ENCODE measurements at regions not wholly inside any gene's neighbourhood (a gene's known extent, or its start where the extent isn't known, plus 50 kb on each side); places are given as distances from the start of the nearest gene placed in this dataset.
A peak's percentile ranks its signal among the peaks of the same experiment; 100 is the strongest.
"Not testable (repeated sequence)": the region's sequence is repeated elsewhere in the genome, so short reads cannot be mapped to it uniquely, and the experiment has no call there.

DNA sequence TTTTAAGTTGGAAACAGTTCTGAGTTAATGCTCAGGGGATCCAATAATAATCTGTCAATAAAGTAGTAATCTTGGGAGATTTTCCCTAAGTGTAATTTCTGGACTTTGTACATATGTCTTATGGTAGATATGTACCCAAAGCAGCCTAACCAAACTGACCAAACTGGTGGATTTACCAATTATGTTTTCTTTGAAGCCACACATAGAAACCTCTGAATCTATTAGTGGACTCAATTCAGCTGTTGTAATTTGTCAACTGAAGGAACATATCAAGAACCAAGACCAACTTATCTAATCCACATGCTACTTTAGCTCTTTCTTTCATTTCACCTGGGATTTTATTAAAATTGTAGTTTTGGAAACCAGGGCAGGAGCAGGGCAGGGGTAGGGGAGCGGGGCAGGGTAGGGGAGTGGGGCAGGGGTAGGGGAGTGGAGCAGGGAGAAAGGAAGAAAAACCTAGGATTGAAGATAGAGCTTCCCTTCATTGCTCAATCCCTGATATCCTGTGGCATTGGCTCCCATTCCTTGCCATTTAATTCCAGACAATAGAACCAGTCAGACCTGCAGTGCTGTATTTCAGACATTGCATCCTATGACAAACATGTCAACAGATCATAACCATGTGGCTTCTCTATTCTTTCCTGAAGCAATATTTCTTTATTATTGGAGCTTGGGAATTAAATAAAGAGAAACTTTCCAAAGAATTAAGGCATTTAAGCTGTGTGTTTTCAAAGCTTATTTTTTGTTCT, 101.8 kb downstream of the NFKBIZ start:
- DNase-seq: no peak

DNA sequence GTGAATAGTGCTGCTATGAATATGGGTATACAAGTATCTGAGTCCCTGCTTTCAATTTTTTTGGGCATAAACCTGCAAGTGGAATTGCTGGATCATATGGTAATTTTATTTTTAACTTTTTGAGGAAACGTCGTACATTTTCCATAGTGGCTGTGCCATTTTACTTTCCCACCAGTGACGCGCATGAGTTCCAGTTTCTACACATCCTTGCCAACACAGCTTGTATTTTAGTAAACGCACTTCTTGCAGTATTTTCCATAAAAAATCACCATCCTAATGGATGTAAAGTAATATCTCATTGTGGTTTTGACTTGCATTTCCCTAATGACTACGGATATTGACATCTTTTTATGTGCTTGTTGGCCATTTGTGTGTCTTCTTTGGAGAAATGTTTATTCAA, 105.0 kb downstream of the NFKBIZ start:
- no peak for DNase-seq

DNA sequence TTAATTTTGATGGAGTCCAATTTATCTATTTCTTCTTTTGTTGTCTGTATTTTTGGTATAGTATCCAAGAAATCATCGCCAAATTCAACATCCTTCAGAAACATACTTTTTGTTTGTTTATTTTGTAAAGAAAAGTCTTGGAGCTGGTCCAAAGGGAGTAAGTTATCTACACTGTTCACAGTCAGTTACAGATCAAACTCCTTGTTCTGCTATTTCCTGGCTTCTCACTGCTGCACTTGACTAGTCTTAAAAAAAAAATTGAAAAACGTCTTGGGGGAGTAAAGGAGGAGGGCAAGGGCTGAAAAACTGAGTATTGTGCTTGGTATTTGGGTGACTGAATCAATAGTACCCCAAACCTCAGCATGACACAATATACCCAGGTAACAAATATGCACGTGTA, 105.6 kb downstream of the NFKBIZ start:
- DNase-seq: no peak

DNA sequence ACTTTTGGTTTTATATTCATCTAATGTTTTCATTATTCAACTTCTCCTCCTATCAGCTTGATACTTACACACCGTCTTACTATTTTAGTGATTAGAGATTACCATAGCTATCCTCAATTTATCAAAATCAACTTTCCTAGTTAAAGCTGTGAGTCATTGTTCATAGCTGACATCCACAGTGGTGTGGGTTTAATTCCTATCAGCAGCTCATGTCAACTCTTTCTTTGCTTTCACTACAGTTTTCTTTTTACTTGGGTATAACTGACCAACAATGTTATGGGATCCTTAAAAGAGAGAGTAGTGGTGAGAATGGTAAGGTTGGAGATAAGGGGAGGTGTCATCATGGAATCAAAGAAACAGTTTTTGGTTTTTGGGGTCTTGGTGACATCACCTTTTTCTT, 112.7 kb downstream of the NFKBIZ start:
- DNase-seq: no peak

DNA sequence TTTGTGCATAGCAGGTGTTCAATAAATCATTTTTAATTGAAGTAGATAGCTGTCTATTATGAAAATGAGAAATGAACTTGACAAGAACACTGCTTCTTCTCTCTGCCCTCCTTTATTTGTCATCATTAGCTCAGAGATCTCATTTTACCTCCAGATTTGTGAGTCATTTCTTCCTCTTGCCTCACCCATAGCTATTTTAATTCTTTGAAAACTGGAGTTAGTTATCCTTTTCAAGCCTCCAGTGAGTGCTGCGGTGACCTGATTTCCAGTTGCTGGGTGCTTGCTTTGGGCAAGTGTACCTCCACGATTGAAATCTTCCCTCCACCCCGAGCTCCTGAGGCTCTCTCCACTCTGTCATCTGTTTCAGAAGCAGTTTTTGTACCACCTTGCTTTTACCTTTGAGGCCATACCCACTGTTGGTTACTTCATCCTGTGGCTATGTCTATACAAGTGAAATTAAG, 114.6 kb downstream of the NFKBIZ start:
- DNase-seq: peak; percentile 30

DNA sequence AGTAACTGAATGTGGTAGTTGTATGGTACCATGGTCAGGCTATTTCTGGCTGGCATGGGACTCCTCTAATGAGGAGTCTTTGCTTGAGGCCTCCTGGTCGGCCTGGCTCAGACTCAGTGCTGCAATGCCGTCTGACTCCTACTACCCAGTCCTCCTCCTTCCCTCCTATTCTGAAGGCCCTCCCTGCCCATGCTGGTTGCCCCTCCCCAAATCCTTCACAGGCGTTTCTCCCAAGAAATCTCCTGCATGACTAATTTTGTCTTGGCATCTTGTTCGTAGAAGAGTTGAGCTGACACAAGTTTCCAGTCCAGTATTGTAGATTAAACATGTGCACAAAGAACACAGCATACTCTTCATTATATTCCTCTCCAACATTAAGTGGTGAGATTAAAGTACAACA, 115.5 kb downstream of the NFKBIZ start:
- DNase-seq: no peak

DNA sequence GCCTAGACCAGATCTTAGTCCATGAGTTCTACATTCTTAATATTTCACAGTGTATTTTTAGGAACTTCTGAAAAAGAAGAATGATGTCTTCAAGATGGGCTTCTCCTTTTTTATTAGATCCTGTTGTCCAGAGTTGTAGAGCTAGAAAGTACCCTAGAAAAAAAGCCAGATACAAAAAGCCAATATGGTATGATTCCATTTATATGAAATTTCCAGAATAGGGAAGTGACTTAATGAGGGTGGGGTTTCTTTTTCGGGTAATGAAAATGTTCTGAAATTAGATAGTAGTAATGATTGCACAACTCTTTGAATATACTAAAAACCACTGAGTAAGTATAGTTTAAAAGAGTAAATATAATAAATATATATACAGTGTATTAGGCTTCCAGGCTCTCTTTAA, 116.9 kb downstream of the NFKBIZ start:
- no peak for DNase-seq

DNA sequence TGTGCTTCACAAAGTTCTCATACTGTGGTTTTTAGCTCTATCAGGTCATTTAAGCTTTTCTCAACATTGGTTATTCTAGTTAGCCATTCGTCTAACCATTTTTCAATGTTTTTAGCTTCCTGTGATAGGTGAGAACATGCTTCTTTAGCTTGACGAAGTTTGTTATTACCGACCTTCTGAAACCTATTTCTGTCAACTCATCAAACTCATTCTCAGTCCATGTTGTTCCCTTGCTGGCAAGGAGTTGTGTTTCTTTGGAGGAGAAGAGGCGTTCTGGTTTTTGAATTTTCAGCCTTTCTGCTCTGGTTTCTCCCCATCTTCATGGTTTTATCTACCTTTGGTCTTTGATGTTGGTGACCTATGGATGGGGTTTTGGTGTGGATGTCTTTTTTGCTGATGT, 120.9 kb downstream of the NFKBIZ start:
- no peak for DNase-seq

DNA sequence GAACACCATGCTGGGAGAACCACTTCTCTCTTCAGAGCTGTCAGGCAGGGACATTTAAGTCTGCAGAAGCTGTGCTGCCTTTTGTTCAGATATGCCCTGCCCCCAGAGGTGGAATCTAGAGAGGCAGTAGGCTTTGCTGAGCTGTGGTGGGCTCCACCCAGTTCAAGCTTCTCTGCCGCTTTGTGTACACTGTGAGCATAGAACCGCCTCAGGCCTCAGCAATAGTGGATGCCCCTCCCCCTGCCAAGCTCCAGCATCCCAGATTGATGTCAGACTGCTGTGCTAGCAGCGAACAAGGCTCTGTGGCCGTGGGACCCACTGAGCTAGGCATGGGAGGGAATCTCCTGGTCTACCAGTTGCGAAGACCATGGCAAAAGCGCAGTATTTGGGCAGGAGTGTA, 121.6 kb downstream of the NFKBIZ start:
- no peak for DNase-seq

DNA sequence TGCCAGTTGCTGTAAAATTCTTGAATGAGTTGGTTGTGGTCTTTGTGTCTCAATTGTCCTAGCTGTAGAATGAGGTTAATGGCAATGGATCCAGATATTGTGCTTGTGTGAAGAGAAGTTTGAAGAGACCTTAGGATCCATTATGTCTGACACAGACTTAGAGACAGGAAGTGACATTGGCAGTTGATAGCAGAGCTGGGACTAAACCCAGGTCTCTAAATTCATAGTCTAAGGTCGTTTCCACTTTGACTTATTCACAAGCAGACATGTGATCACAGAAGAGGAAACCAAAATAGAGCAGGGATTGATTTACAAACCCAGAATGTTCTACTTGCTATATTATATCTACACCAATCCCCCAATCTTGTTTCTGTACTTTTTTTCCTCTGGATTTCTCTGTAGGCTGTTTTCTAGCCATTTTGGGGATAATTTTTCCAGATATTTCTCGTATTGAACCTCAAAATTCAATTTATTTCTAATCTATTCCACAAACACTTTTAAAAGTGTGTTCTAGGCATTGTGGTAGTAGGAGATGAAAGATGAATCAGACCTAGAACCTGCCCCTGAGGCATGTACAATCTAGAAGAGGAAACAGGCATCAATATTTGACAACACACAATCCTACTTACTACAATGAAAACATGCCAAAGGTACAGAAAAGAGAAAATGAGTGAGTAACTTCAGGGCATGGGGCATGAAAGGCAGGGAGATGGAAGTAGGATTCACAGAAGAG, 123.3 kb downstream of the NFKBIZ start:
- DNase-seq: no peak

DNA sequence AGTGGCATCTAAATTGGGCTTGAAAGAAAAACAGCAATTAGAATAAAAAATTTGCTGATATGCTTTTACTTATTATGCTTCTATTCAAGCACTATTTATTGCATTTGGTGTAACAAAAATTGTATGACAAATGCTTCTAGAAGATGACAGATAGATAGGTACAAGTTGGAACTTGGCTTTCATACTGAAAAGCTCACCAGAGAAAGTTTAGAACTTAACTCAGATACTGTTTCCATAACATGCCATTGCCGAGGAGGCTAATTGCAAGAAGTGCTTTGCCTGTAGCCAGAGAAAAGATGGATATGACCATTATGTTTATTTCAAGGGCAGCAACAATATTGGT, 123.8 kb downstream of the NFKBIZ start:
- no peak for DNase-seq

DNA sequence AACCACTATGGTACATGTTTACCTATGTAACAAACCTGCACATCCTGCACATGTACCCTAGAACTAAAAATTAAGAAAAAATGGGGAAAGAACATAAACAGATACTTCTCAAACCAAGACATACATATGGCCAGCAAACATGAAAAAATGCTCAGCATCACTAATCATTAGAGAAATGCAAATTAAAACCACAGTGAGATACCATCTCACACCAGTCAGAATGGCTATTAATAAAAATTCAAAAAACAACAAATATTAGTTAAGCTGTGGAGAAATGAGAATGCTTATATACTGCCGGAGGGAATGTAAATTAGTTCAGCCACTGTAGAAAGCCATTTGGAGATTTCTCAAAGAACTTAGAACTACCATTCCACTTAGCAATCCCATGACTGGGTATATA, 126.1 kb downstream of the NFKBIZ start:
- DNase-seq: not testable (repeated sequence)

DNA sequence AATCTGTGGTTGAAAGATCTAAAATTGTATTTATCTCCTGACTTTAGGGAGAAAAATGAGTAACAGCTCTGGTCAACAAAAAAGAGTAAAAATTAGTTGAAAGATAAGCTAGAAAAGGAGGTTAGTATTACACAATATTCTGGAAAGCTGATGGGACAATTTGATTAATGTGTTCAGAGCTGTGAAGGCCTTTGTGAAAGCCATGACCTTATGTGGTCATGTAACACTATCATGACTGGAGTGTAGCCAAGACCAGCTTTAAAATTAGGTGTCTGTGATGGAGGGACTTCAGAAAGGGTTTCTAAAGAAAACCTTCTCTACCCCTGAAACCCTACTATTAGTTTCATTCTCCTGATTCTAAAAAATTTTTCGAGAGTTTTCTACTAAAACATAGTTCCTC, 127.2 kb downstream of the NFKBIZ start:
- DNase-seq: no peak

DNA sequence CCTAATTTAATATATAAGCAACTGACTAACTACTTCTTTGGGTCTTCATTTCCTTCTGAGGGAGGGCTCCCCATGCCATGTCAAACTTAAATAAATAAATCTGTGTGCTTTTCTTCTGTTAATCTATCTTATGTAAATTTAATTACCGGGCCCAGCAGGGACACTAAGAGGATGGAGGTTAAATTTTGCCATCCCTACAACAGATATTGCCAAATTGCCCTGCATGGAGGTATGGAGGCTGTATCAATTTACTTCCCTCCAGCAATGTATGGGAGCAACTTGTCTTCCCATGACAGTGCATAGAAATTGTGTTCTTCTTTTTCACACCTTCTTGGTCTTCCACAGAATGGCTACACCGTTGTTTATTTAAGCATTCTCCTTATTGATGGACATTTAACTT, 129.0 kb downstream of the NFKBIZ start:
- no peak for DNase-seq

DNA sequence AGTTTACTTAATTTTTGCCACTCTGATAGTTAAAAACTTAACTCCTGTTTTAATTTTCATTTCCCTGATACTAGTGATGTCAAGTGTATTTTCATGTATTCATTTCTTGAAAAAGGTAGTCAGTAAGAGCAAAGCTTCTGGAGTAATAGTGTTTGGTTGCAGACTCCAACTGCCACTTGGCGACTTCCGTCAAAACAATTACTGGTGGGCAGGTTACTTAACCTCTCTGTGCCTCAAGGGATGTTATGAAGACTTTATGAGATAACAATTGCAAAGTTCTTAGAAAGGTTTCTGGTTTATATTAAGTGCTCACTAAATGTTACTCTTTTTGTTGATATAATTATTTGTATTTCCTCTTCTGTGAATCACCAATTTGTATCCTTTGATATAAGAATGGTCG, 129.7 kb downstream of the NFKBIZ start:
- DNase-seq: no peak

DNA sequence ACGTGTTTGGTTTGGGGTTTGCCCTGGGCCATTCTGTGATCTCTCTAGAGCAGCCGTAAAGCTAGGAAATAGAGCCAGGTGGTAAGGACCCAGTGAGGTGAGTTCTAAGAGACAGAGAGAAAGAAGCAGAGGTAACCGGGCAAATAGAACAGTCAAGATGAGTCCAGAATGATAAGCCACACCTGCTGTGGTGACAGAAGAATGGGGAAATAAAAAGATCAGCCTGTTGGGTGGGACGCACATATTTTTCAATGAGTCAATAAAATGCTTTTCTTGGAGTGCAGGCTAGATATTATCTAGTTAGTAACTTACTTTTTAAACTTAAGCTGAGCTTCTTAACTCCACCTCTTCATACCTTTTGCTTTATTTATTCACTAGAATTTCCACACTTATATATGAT, 135.0 kb downstream of the NFKBIZ start:
- DNase-seq: no peak

DNA sequence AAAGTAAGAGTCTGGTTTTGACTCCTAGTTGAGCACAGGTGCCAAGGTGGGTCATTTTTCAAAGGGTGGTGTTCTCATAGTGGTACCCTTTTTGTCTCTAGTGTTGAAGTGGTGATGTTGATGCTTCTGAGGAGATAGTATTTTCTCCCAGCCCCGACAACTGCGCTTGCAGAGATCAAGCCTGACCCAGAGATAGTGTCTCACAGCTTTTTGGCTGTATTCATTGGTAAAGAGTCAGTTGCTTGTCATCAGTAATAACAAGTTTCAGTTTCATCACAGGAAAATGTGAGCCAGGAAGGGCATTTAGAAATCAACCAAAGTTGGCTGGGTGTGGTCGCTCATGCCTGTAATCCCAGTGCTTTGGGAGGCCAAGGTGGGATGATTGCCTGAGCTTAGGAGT, 139.3 kb downstream of the NFKBIZ start:
- peak; percentile 23 for DNase-seq

DNA sequence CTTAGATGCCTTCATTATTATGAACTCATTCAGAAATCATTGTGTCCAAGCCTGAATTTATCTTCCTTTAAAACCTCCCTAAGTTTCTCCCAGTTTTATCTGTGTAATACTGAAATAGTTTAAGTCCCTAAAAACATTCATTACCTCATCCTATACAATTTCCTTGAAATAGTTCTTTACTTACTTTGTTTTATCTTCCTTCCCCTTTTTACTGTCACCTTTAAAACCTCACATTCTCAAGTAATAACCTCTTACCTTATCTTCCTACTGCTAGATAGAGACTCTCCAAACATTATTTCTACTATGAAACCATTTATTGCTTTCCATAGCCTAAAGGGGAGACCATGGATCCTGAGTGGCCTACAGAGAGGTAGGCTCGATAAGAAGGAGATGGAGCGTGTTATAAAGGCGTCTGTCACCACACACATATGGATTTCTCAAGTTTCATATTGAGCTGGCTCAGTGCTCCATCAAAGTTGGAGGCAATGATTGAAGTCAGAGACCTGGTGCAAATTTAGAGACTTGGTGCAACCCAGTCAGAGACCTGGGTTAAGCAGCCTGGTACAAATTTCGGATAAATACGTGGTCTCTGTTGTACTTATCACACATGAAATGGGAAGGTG, 140.4 kb downstream of the NFKBIZ start:
- no peak for DNase-seq

DNA sequence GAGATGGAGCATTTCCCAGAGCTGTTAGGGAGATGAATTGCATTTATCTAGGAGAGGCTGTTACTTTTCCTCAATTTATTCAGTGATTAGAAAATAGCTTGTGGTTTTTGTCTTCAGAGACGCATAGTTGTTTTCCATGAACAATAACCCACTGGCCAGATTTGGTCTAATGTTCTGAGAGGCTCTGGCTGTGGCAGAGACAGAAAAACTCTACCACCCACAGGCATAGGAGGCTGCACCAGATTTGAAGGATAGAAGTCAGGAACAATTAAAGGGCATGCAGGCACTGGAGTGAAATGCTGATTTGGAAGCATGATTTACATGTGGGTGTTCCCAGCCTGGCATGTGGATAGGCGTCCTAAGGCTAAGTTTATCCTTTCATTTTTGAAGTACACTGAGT, 143.5 kb downstream of the NFKBIZ start:
- no peak for DNase-seq

DNA sequence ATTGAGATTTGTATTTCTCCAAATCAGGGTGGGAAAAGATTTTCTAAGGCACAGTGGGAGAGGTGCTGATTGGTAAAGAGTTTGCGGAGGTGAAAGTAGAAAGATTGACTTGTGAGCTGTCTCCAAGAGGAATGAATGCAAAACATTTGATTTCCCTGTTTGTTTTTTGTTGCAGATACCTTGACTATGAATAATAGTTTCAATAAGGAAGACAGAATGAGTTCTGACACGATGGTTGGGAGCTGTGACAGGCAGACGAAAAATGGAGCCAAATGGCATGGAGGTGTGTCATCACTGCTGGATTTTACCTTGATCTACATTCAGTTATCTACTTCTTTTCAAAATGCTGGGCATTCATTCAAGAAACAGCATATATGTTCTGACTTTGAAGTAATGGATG, 145.1 kb downstream of the NFKBIZ start:
- no peak for DNase-seq

DNA sequence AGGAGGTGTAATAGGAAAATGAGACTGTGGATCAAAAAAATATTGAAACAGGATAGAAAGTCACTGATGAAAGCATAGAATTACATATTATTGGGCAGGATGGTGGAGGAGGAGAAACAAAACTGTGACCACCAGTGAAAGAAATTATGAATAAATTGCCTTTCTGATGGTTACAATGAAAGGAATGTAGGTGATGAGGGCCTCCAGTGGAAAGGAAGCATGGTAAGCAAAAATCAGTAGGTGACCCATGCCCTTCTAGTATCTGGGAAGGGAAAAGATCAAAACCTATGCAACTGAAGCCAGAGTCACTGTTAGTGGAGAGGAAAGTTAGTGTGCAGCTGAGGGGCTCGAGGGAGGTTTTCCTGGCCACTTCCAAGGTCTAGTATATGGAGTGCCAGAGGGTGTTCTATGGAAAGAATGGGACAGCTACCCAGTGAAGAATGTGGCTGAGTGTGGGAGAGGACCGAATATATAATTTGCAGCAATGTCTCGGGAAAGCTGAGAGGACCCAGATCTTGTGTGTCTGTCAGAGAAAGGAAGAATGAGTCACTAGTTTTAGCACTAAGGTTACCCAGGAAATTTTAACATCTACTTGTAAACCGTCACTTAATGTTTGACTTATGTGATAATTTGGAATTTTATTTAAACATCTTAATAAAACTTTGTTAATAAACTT, 146.2 kb downstream of the NFKBIZ start:
- no peak for DNase-seq

DNA sequence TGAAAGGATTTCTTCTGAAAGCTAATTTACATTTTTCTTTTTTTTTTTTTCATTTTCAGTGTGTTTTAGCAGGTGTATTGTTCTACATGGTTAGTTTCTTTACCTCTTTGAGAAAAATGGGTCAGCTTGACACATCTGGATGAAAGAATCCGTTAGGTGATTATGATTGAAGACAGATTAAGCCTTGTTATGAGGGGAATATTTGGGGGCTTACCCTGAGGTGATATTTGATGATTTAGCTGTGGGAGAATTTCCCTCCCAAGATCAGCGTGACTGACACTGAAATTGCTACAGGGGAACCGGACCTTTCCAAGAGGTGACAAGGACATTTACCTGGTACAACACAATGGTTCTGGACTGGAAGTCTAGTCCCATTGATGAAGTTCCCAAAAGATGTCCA, 147.5 kb downstream of the NFKBIZ start:
- DNase-seq: no peak

DNA sequence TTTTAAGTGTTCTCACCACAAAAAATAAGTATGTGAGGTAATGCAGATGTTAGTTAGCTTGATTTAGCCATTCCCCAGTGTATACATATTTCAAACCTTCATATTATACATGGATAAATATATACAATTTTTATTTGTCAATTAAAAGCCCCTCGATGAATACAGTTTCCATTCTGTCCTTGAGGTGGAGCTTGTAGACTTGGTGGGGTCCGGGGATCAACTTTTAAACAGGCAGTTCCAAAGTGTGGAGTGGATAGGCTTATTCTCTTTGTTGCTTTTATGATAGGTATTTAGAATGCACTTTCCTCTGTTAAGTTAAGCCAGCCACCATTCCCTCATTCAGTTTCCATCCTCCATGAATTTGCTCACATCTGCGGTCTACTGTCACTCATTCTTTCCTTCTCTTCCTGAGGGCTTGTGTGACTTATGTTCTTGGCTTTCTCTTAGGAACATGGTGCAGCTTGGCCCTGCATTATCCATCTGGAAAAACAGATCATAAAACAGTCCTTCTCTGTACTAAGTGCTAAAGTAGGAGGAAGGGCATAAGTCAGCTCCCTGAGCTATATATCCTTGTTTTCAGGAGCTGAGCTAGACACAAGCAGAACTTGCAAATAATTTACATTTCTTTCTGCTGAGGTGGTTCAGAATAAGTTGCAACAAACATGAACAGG, 149.1 kb downstream of the NFKBIZ start:
- no peak for DNase-seq
